Neural progenitor cell (in vitro differentiated cells): ENCODE measurements at regions not wholly inside any gene's neighbourhood (a gene's known extent, or its start where the extent isn't known, plus 50 kb on each side); places are given as distances from the start of the nearest gene placed in this dataset.

Experiments
- EZH2phosphoT487 ChIP-seq: fragments of 200-600 bp; sonication (generic); IDR thresholded peaks from 2 replicates; pipeline ENCODE4 v1.6.1; 2017; ENCODE audit warnings: antibody characterized with exemption
- TF ChIP-seq, protein P1 (sequence below): fragments of 200-600 bp; sonication (generic); IDR thresholded peaks from 2 replicates; pipeline ENCODE4 v1.5.1; 2017; ENCODE audit warnings: antibody characterized with exemption, mild to moderate bottlenecking

DNA sequence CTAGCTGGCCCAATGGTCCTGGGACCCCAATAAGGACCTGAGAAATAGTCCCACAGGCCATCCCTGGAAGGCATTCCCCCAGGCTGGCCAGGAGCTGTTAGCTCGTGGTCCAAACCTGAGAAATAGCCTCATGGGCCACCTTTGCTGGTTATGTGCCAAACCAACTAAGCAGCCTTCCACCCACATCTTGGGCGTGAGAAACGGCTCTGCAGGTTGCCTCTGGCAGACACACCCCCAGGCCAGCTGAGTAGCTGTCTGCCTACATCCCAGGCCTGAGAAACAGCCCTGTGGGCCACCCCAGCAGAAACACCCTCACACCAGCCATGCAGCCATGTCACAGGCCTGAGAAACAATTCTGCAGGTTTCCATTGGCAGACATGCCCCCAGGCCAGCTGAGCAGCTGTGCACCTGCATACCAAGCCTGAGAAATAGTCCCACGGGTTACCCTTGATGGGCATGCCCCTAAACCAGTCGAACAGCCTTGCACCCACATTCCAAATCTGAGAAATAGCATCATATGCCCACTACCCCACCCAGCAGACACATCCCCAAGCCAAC lies 567.8 kb upstream of the ID4 start:
- TF ChIP-seq, protein P1, sequence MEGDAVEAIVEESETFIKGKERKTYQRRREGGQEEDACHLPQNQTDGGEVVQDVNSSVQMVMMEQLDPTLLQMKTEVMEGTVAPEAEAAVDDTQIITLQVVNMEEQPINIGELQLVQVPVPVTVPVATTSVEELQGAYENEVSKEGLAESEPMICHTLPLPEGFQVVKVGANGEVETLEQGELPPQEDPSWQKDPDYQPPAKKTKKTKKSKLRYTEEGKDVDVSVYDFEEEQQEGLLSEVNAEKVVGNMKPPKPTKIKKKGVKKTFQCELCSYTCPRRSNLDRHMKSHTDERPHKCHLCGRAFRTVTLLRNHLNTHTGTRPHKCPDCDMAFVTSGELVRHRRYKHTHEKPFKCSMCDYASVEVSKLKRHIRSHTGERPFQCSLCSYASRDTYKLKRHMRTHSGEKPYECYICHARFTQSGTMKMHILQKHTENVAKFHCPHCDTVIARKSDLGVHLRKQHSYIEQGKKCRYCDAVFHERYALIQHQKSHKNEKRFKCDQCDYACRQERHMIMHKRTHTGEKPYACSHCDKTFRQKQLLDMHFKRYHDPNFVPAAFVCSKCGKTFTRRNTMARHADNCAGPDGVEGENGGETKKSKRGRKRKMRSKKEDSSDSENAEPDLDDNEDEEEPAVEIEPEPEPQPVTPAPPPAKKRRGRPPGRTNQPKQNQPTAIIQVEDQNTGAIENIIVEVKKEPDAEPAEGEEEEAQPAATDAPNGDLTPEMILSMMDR: no peak
- no peak for TF ChIP-seq EZH2phosphoT487
